ENCODE measurements at regions not wholly inside any gene's neighbourhood (a gene's known extent, or its start where the extent isn't known, plus 50 kb on each side); places are given as distances from the start of the nearest gene placed in this dataset.

DNA sequence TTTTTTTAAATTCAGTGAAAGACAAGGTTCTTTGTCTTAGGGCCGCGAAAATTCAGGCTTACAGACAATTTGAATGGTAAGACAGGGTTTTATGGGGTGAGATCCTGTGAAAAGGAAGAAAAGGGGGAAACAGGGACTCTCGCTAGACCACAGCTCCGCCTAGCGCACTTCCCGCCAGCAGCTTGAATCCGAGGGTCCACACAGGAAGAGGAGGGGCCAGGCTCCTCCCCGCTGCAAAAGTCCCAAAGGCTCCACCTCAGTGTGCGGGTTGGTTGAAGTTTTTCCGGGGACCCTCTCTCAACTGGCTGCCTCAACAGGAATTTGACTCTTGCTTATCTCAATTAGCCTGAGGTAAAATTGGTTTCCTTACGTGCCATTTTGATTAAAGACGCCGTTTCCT, 950.9 kb upstream of the CNTN5 start:
- Histone ChIP-seq H3K27ac (no peak overlapping the region), H3K4me3 (no peak overlapping the region), H3K27me3 (ENCODE audit: low read depth) (no peaks in the 10 kb centered on the region), H3K4me1 (no peaks in the 10 kb centered on the region), H3K9me3 (no peaks in the 10 kb centered on the region), H3K36me3 (no peaks in the 10 kb centered on the region)
- DNase-seq (no peak), ATAC-seq (no peak)
- intact Hi-C loops (cut with DNase I): no loop called here
- TF ChIP-seq, protein P1, sequence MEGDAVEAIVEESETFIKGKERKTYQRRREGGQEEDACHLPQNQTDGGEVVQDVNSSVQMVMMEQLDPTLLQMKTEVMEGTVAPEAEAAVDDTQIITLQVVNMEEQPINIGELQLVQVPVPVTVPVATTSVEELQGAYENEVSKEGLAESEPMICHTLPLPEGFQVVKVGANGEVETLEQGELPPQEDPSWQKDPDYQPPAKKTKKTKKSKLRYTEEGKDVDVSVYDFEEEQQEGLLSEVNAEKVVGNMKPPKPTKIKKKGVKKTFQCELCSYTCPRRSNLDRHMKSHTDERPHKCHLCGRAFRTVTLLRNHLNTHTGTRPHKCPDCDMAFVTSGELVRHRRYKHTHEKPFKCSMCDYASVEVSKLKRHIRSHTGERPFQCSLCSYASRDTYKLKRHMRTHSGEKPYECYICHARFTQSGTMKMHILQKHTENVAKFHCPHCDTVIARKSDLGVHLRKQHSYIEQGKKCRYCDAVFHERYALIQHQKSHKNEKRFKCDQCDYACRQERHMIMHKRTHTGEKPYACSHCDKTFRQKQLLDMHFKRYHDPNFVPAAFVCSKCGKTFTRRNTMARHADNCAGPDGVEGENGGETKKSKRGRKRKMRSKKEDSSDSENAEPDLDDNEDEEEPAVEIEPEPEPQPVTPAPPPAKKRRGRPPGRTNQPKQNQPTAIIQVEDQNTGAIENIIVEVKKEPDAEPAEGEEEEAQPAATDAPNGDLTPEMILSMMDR (IDR thresholded peaks at IDR 0.05): no peak

DNA sequence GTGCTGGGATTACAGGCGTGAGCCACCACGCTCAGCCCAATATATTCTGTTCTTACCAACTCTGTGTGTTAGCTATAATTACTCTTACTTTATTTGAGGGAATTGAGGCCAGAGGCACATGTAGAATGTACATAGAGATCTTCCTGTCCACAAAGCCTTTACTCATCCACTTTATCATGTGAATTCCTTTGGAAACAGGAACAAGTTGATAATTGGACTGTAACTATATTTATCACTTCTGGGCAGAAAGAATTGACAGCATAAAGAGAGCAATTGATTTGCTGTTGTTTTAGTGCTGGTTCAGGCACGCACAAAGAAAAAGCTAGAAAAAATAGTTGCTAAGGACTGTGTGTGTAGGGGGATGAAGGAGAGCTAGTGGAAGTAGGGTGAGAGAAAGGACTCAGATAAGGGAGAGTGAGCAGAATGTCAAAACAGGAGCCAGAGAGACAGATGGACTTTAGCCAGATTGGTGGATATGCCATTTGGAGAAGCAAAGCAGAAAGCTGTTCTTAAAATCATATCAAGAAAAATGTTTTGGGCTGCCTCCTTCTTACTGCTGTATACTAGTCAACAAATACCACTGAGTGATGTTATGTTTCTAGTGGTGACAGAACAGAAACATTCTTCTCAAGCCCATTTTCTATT, 929.8 kb upstream of the CNTN5 start:
- no peaks in the 10 kb centered on the region for H3K4me1 ChIP-seq
- H3K36me3 ChIP-seq: no peaks in the 10 kb centered on the region
- no peaks in the 10 kb centered on the region for H3K9me3 ChIP-seq
- H3K27me3 ChIP-seq (ENCODE audit: low read depth): no peaks in the 10 kb centered on the region
- H3K27ac ChIP-seq: no peak overlapping the region
- ATAC-seq (no peak), DNase-seq (no peak)
- TF ChIP-seq, protein P1 (IDR thresholded peaks at IDR 0.05): no peak
- intact Hi-C loops (cut with DNase I): no loop called here
- H3K4me3 ChIP-seq: no peak overlapping the region

DNA sequence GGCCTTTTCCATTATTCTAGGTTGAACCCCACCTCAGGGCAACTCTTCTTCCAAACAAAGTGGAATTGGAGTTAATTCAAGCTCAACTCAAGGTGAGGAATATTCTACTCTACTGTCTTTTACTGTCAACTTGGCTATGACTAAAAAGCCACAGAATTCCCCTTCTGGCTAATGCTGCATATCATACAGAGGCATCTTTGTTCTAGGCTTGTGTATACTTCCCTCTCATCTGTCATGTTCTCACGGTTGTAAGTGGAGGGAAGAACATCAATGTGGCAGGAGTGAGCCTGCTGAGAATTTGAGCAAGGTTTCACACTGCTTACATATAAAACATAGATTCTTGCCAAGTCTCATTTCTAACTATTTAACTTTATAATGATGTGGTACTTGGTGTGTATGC, 921.4 kb upstream of the CNTN5 start:
- no peak for DNase-seq
- TF ChIP-seq, protein P1 (IDR thresholded peaks at IDR 0.05): no peak
- Histone ChIP-seq H3K9me3 (no peaks in the 10 kb centered on the region), H3K27ac (no peak overlapping the region), H3K4me1 (no peaks in the 10 kb centered on the region), H3K36me3 (no peaks in the 10 kb centered on the region), H3K4me3 (no peak overlapping the region), H3K27me3 (ENCODE audit: low read depth) (no peaks in the 10 kb centered on the region)
- ATAC-seq: no peak
- intact Hi-C loops (cut with DNase I): no loop called here

DNA sequence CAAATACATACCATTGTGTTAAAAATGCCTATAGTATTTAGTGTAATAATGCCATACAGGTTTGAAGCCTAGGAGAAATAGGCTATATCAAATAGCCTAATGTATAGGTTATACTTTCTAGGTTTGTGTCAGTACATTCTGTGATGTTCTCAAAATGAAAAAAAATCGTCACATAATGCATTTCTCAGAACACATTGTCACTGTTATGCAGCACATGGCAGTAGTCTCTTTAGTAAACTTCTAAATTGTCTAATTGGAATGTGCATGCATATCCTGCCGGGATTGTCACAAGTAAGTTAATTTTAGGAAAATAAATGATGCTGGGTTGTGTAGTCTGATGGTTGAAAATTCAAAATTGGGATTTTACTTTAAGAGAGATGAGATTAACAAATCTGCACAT, 920.1 kb upstream of the CNTN5 start:
- no peak for DNase-seq
- H3K4me1 ChIP-seq: no peaks in the 10 kb centered on the region
- H3K27me3 ChIP-seq (ENCODE audit: low read depth): no peaks in the 10 kb centered on the region
- H3K27ac ChIP-seq: no peak overlapping the region
- TF ChIP-seq, protein P1 (IDR thresholded peaks at IDR 0.05): no peak
- H3K4me3 ChIP-seq: no peak overlapping the region
- no peaks in the 10 kb centered on the region for H3K36me3 ChIP-seq
- H3K9me3 ChIP-seq: no peaks in the 10 kb centered on the region
- intact Hi-C loops (cut with DNase I): no loop called here
- ATAC-seq: no peak

DNA sequence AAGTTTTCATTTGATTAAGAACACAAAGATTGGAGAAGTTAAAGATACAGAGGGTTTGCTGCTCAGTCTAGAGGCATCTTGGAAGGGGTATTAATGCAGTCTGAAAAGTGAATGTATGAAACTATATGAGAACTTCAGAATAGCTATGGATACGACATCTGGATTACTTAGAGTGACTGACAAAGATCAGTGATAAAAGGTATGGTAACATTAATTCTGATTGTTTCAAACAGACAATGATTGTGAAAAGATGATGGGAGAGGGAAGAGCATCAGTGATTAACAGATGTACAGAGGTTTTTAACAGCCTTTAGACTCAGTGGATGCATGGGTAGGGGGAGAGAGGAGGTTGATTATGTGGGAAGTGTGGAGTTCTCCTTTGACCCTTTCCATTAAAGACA, 919.4 kb upstream of the CNTN5 start:
- no peak overlapping the region for H3K4me3 ChIP-seq
- H3K9me3 ChIP-seq: no peaks in the 10 kb centered on the region
- intact Hi-C loops (cut with DNase I): no loop called here
- no peaks in the 10 kb centered on the region for H3K4me1 ChIP-seq
- TF ChIP-seq, protein P1 (IDR thresholded peaks at IDR 0.05): no peak
- H3K36me3 ChIP-seq: no peaks in the 10 kb centered on the region
- ATAC-seq (no peak), DNase-seq (no peak)
- H3K27ac ChIP-seq: no peak overlapping the region
- no peaks in the 10 kb centered on the region for H3K27me3 ChIP-seq (ENCODE audit: low read depth)
